ENCODE measurements at regions not wholly inside any gene's neighbourhood (a gene's known extent, or its start where the extent isn't known, plus 50 kb on each side); places are given as distances from the start of the nearest gene placed in this dataset.

- H3K27ac ChIP-seq: no peak overlapping the region
- H3K27me3 ChIP-seq: no peaks in the 10 kb centered on the region
- H3K36me3 ChIP-seq: no peaks in the 10 kb centered on the region
- H3K4me1 ChIP-seq: no peaks in the 10 kb centered on the region
- ATAC-seq (peak; percentile 17), DNase-seq (no peak)
- no peak for TF ChIP-seq CTCF (IDR thresholded peaks at IDR 0.05)
- H3K9me3 ChIP-seq: no peaks in the 10 kb centered on the region
- intact Hi-C loops (cut with DNase I): no loop called here
- H3K4me3 ChIP-seq: no peak overlapping the region
Observed at GRCh38 chr18:34115409-34116081, 109.2 kb downstream of the NOL4 start.

DNA sequence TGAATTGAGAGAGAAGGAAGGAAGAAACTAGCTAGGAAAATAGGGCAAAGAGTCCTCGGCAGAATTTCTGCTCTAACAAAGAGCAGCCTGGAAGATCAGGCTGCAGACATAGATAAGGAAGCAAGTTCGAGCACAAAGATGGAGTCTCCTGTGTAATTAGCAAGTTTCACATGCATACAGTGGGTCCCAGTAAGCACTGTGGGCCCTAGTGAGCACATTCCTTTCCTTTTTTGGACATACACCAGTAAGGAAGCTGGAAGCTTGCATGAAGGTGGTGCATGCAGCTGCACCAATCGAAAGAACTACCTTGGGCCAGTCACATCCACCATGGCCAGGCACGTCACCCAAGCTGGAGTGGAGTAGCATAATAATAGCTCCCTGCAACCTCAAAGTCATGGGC, 109.7 kb downstream of the NOL4 start:
- no peak for DNase-seq
- Histone ChIP-seq H3K36me3 (no peaks in the 10 kb centered on the region), H3K9me3 (no peaks in the 10 kb centered on the region), H3K4me3 (no peak overlapping the region), H3K4me1 (no peaks in the 10 kb centered on the region), H3K27ac (no peak overlapping the region), H3K27me3 (no peaks in the 10 kb centered on the region)
- intact Hi-C loops (cut with DNase I): no loop called here
- no peak for TF ChIP-seq CTCF (IDR thresholded peaks at IDR 0.05)
- ATAC-seq: no peak

DNA sequence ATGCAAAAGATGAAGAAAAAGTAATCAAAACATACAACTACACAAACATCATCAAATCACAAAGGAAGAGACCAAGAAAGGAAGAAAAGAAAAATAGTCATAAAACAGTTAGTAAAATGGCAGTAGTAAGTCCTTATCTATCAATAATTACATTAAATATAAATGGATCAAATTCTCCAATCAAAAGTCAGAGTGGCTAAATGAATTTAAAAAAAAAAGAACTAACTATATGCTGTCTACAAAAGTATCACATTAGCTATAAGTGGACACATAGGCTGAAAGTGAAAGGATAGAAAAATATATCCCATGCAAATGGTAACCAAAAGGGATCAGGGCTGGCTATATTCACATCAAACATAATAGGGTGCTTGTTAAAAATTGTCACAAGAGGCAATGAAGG, 116.5 kb downstream of the NOL4 start:
- intact Hi-C loops (cut with DNase I): no loop called here
- DNase-seq: no peak

GRCh38 chr18:34098109-34098508, 126.6 kb downstream of the NOL4 start:
- H3K36me3 ChIP-seq: no peaks in the 10 kb centered on the region
- no peak for TF ChIP-seq CTCF (IDR thresholded peaks at IDR 0.05)
- no peaks in the 10 kb centered on the region for H3K4me1 ChIP-seq
- no peaks in the 10 kb centered on the region for H3K9me3 ChIP-seq
- intact Hi-C loops (cut with DNase I): no loop called here
- ATAC-seq (no peak), DNase-seq (no peak)
- H3K27me3 ChIP-seq: no peaks in the 10 kb centered on the region
- no peak overlapping the region for H3K27ac ChIP-seq
- H3K4me3 ChIP-seq: no peak overlapping the region

More for the DNA sequence above, 116.5 kb downstream of the NOL4 start:
- no peak for TF ChIP-seq CTCF (IDR thresholded peaks at IDR 0.05)
- Histone ChIP-seq H3K4me3 (no peak overlapping the region), H3K36me3 (no peaks in the 10 kb centered on the region), H3K27ac (no peak overlapping the region), H3K9me3 (no peaks in the 10 kb centered on the region), H3K27me3 (no peaks in the 10 kb centered on the region), H3K4me1 (no peaks in the 10 kb centered on the region)
- no peak for ATAC-seq

- no peaks in the 10 kb centered on the region for H3K9me3 ChIP-seq
- no peaks in the 10 kb centered on the region for H3K36me3 ChIP-seq
- intact Hi-C loops (cut with DNase I): no loop called here
- H3K27me3 ChIP-seq: no peaks in the 10 kb centered on the region
- no peak for TF ChIP-seq CTCF (IDR thresholded peaks at IDR 0.05)
- DNase-seq: no peak
- no peaks in the 10 kb centered on the region for H3K4me1 ChIP-seq
- H3K4me3 ChIP-seq: no peak overlapping the region
- ATAC-seq: no peak
- H3K27ac ChIP-seq: no peak overlapping the region
Observed at GRCh38 chr18:34097312-34097711, 127.4 kb downstream of the NOL4 start.

DNA sequence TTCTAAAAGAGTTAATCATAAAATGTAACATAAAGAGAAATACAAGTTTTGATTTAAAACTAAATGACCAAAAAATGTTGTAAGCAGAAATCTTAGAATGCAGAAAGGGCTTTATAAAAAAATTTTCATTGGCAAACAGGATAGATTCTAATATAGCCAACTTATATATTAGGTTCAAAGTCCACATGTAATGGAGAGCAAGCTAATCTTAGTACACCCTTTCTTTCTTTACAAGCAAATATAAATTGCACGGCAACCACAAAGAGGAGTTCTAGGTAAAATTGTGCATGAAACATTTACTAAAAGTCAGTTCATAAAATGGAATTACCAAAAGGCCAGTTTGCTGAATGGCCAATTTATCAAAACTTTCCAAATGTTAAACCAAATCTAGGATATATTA, 130.6 kb downstream of the NOL4 start:
- intact Hi-C loops (cut with DNase I): no loop called here
- Histone ChIP-seq H3K4me1 (no peaks in the 10 kb centered on the region), H3K9me3 (no peaks in the 10 kb centered on the region), H3K4me3 (no peak overlapping the region), H3K27ac (no peak overlapping the region), H3K36me3 (no peaks in the 10 kb centered on the region), H3K27me3 (no peaks in the 10 kb centered on the region)
- ATAC-seq (no peak), DNase-seq (no peak)
- no peak for TF ChIP-seq CTCF (IDR thresholded peaks at IDR 0.05)
